ENCODE measurements at regions not wholly inside any gene's neighbourhood (a gene's known extent, or its start where the extent isn't known, plus 50 kb on each side); places are given as distances from the start of the nearest gene placed in this dataset.

GRCh38 chr1:55929652-55930051 lies 649.7 kb downstream of the PLPP3 start:
- TF ChIP-seq CTCF (IDR thresholded peaks at IDR 0.05) (no peak), POLR2A (IDR thresholded peaks at IDR 0.05) (no peak)
